ENCODE measurements at regions not wholly inside any gene's neighbourhood (a gene's known extent, or its start where the extent isn't known, plus 50 kb on each side); places are given as distances from the start of the nearest gene placed in this dataset.

DNA sequence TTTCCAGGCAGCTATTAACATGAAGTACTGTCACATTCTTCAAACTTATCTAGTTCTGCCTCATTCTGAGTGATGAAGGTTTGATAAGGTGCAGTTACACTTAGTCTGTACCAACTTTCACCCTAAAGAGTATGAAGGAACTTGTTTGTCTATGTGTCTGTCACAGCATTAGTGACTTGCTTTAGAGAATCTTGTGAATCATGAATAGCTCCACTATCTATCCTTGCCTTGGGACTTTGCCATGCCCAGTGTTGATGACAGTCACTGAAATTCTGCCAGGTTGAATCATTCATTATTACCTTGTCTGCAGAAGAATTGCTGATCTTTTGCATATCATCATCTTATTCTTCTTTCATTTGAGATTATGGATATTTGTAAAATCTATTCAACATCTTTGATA, 50.9 kb upstream of the A1CF start:
- DNase-seq (ENCODE audit: low spot score), result no peak
- TF ChIP-seq, protein P1, sequence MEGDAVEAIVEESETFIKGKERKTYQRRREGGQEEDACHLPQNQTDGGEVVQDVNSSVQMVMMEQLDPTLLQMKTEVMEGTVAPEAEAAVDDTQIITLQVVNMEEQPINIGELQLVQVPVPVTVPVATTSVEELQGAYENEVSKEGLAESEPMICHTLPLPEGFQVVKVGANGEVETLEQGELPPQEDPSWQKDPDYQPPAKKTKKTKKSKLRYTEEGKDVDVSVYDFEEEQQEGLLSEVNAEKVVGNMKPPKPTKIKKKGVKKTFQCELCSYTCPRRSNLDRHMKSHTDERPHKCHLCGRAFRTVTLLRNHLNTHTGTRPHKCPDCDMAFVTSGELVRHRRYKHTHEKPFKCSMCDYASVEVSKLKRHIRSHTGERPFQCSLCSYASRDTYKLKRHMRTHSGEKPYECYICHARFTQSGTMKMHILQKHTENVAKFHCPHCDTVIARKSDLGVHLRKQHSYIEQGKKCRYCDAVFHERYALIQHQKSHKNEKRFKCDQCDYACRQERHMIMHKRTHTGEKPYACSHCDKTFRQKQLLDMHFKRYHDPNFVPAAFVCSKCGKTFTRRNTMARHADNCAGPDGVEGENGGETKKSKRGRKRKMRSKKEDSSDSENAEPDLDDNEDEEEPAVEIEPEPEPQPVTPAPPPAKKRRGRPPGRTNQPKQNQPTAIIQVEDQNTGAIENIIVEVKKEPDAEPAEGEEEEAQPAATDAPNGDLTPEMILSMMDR (IDR thresholded peaks at IDR 0.05; ENCODE audit: extremely low read depth, missing control alignments), result no peak

DNA sequence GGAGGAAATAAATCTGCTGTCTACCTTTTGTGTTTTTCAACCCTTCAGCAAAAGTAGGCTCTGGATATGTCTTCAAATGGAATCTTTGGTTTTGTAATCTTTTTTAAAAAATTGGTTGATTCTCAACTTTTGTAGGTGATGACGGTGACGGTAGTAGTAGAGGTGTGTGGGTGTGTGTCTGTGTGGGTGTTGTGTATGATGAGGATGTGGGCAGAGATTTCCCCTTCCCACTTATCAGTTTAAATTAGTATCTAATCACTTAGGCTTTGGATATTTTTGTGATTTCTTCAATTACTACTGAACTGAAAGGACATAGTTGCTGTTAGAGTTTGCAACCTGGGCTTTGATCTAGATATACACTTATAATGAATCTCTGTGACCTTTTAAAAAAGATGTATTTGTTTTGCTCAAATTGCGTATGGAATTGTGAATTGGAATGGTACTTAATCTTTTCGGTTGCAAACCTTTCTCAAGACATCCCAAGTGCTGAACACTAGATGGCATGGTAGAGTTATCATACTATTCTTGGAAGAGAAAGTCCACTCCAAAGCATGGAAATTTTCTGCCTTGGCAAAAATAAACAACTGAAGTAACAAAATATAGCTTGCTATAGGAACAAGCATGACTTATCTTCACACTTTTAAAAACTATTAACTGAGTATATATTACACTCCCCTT, 51.9 kb upstream of the A1CF start:
- no peak for DNase-seq (ENCODE audit: low spot score)
- TF ChIP-seq, protein P1 (IDR thresholded peaks at IDR 0.05; ENCODE audit: extremely low read depth, missing control alignments), result peak; percentile 21

DNA sequence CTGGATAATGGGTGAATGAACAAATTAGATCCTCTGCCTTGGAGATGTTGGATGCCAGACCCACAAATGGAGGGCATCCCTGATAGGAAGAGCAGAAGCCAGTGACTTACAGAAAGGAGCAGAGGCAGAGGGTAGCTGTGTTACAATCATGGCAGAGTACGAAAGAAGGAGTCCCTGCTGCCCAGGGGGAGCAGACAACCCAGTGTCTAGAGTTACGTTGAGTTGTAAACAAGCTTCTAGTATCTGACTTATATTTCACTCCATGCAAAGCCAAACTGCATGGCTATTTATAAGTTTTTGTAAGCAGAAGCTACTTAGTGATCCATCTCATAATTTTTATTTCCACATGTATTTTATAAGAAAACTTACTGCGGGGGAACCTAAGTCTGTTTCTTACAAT, 56.2 kb upstream of the A1CF start:
- TF ChIP-seq, protein P1 (IDR thresholded peaks at IDR 0.05; ENCODE audit: extremely low read depth, missing control alignments), result no peak
- no peak for DNase-seq (ENCODE audit: low spot score)

DNA sequence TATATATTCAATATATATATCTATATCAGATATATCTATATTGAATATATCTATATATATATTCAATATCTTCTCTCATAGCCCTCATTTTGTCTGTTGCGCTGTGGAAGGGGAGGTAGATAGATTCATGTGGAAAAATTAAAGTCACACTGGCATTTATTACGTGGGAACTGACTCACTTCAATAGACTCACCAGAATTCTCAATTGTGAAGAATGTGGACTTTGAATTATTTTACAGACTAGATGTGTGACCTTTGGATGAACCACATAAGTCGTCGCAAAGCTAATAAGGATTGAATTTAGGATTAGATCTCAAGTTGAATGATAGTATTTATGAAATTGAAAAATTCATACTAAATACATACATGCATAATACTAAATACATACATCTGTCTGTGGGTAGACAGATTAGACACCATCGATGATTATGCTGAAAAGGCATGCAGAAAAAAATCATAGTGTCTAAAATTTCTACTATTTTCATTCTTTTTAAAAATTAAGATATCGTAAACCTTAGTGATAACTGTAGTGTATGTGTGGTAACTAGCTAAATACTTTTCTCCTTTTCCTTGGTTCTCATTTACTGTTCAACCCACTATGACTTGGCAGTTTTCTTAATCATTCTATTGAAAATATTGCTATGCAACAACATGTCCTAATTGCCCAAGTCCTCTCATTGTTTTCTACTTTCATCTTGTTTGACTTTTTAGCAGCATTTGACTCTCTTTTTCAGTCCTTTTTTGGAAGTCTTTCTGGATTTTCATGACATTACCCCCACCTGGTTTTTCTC, 61.8 kb upstream of the A1CF start:
- no peak for DNase-seq (ENCODE audit: low spot score)

DNA sequence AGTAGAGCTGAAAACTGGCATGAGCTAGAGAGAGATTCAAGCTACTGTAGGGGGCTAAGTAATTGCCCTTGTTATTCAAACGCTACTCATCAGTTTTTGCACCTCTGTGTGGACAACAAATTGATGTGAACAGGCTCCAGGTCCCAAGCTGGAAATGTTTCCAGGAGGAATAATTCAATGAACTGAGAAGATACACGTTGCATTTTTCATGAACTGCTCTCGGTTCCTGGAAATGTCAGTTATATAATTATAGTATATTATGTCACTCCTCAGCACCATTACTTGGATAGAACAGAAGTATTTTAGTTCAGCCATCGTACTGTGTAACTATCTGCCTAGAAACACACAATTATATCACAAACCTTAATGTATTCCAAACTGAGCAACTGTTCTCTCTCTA, 65.9 kb upstream of the A1CF start:
- DNase-seq (ENCODE audit: low spot score), result no peak
- TF ChIP-seq, protein P1 (IDR thresholded peaks at IDR 0.05; ENCODE audit: extremely low read depth, missing control alignments), result no peak

More for the DNA sequence above, 61.8 kb upstream of the A1CF start:
- TF ChIP-seq, protein P1 (IDR thresholded peaks at IDR 0.05; ENCODE audit: extremely low read depth, missing control alignments), result no peak

DNA sequence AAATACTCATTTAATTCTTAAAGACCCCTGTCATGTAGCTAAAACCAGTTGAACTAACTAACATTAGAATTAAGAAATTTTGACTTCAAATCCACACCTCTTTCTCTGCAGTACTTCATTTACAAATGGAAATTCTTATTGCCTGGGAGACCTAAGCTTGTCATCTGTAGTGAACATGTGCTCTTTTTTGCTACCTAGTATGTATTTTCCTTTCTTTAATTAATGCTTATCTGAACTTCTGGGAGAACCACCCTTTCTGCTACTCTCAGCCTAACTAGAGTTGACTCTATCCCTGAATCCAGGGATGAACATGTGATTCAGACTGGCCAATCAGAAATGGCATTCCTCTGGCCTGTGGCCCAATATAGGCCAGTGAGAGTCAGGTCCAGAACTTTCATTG, 75.9 kb upstream of the A1CF start:
- no peak for DNase-seq (ENCODE audit: low spot score)
- TF ChIP-seq, protein P1 (IDR thresholded peaks at IDR 0.05; ENCODE audit: extremely low read depth, missing control alignments), result no peak

DNA sequence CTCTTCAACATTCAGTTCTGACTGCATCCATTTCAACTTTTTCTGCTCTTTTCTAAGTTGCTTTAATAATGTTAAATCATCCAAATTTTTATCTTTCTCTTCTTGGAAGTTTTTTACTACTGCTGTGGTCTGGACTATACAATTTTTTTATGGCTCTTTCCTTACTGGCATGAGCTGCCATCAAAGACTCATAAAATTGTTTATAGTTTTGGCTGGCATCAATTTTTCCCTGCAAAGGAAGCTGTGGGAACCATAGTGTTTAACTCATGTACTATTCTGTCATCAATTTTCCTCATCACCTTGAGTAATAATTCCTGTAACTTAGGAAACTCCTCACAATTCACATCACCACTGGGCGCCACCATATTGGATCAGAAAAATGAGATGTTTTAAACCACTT, 77.6 kb upstream of the A1CF start:
- DNase-seq (ENCODE audit: low spot score), result no peak
- TF ChIP-seq, protein P1 (IDR thresholded peaks at IDR 0.05; ENCODE audit: extremely low read depth, missing control alignments), result no peak

All from GM20000 (cell line).